ENCODE measurements at regions not wholly inside any gene's neighbourhood (a gene's known extent, or its start where the extent isn't known, plus 50 kb on each side); places are given as distances from the start of the nearest gene placed in this dataset.
A peak's percentile ranks its signal among the peaks of the same experiment; 100 is the strongest.
"Not testable (repeated sequence)": the region's sequence is repeated elsewhere in the genome, so short reads cannot be mapped to it uniquely, and the experiment has no call there.

- no peak overlapping the region for H3K27ac Mint-ChIP-seq
- DNase-seq: no peak
- Histone ChIP-seq H3K14ac (ENCODE audit: insufficient read depth, low read length) (no peak overlapping the region), H2BK5ac (ENCODE audit: insufficient read length, low read length) (no peak overlapping the region), H2AK5ac (ENCODE audit: insufficient read length, low read length) (no peak overlapping the region), H3K4me2 (ENCODE audit: insufficient read depth, insufficient read length, low read length) (no peak overlapping the region), H3T11ph (ENCODE audit: low read length) (no peak overlapping the region), H2BK15ac (ENCODE audit: low read depth, low read length) (no peak overlapping the region), H3K23ac (ENCODE audit: insufficient read length, low read depth, low read length) (no peak overlapping the region), H3K4me1 (ENCODE audit: insufficient read depth, low read length) (no peaks in the 10 kb centered on the region; the same call in 1 of the 2 replicates), H3K4ac (ENCODE audit: low read depth, low read length) (no peak overlapping the region), H4K91ac (ENCODE audit: insufficient read length, low read depth, low read length) (no peak overlapping the region), H3K9ac (ENCODE audit: extremely low read depth, insufficient read length, low read length) (no peak overlapping the region), H2BK120ac (ENCODE audit: low read depth, low read length, poor library complexity, severe bottlenecking) (no peak overlapping the region), H4K5ac (ENCODE audit: insufficient read length, low read depth, low read length) (no peak overlapping the region), H3K79me2 (ENCODE audit: insufficient read depth, low read length) (no peaks in the 10 kb centered on the region), H2AFZ (ENCODE audit: low read length) (no peak overlapping the region), H4K20me1 (ENCODE audit: control insufficient read depth, insufficient read depth, insufficient read length) (no peaks in the 10 kb centered on the region), H2BK12ac (ENCODE audit: insufficient read length, low read depth, low read length) (no peak overlapping the region), H3K18ac (ENCODE audit: insufficient read length, low read depth, low read length) (no peak overlapping the region), H4K8ac (replicated peaks; ENCODE audit: insufficient read length, low read depth, low read length) (no peak overlapping the region), H3K56ac (ENCODE audit: insufficient read length, low read depth, low read length) (no peak overlapping the region), H3K27me3 (ENCODE audit: insufficient read depth, low read length) (no peaks in the 10 kb centered on the region), H3K27ac (ENCODE audit: insufficient read length, low read depth, low read length) (no peak overlapping the region), H3K23me2 (ENCODE audit: insufficient read length, low read depth, low read length, poor library complexity, severe bottlenecking) (no peaks in the 10 kb centered on the region), H3K79me1 (ENCODE audit: insufficient read depth, low read depth, low read length, poor library complexity, severe bottlenecking) (no peaks in the 10 kb centered on the region), H2BK20ac (ENCODE audit: low read depth, low read length, poor library complexity, severe bottlenecking) (no peak overlapping the region), H3K9me3 (ENCODE audit: control insufficient read depth, low read depth, low read length) (no peaks in the 10 kb centered on the region)
- no CpG with 5 or more reads among the region's 1 CpG for WGBS (ENCODE audit: extremely low coverage, insufficient read length, low lambda C conversion rate)
- no peak overlapping the region for H3K4me3 Mint-ChIP-seq
- H3K4me1 Mint-ChIP-seq: peaks cover 23 to 24% of the 10 kb centered on the region in 2 experiments
- H3K9me3 Mint-ChIP-seq: peaks cover 0 to 4% of the 10 kb centered on the region in 2 experiments; a peak in 2 of 5 replicates
- TF ChIP-seq CTCF (conservative IDR thresholded peaks at IDR 0.05): no peak
- H3K27me3 Mint-ChIP-seq (ENCODE audit: low read depth): no peaks in the 10 kb centered on the region
- no peaks in the 10 kb centered on the region for H3K36me3 Mint-ChIP-seq (ENCODE audit: insufficient read depth in 1 of 3, low read depth in 3 of 3)
Measured at GRCh38 chr5:101716941-101717340, 579.1 kb downstream of the SLCO4C1 start.

- H3K79me2 ChIP-seq (ENCODE audit: insufficient read depth, low read length); H3K36me3 Mint-ChIP-seq (ENCODE audit: insufficient read depth in 1 of 3, low read depth in 3 of 3); H3K56ac ChIP-seq (ENCODE audit: insufficient read length, low read depth, low read length); H3K4me2 ChIP-seq (ENCODE audit: insufficient read depth, insufficient read length, low read length); H3K9me3 ChIP-seq (ENCODE audit: control insufficient read depth, low read depth, low read length); H3K9me3 Mint-ChIP-seq; H2AFZ ChIP-seq (ENCODE audit: low read length); H2BK5ac ChIP-seq (ENCODE audit: insufficient read length, low read length); H3K4me3 Mint-ChIP-seq; H2AK5ac ChIP-seq (ENCODE audit: insufficient read length, low read length); H3K27me3 ChIP-seq (ENCODE audit: insufficient read depth, low read length); H4K8ac ChIP-seq (replicated peaks; ENCODE audit: insufficient read length, low read depth, low read length); H4K91ac ChIP-seq (ENCODE audit: insufficient read length, low read depth, low read length); H3K27ac Mint-ChIP-seq; H3K23ac ChIP-seq (ENCODE audit: insufficient read length, low read depth, low read length); H2BK120ac ChIP-seq (ENCODE audit: low read depth, low read length, poor library complexity, severe bottlenecking); H3K4ac ChIP-seq (ENCODE audit: low read depth, low read length); H3T11ph ChIP-seq (ENCODE audit: low read length); H4K5ac ChIP-seq (ENCODE audit: insufficient read length, low read depth, low read length); H3K79me1 ChIP-seq (ENCODE audit: insufficient read depth, low read depth, low read length, poor library complexity, severe bottlenecking); H3K18ac ChIP-seq (ENCODE audit: insufficient read length, low read depth, low read length); H3K27ac ChIP-seq (ENCODE audit: insufficient read length, low read depth, low read length); H2BK15ac ChIP-seq (ENCODE audit: low read depth, low read length); H3K27me3 Mint-ChIP-seq (ENCODE audit: low read depth); H2BK20ac ChIP-seq (ENCODE audit: low read depth, low read length, poor library complexity, severe bottlenecking); H3K4me1 ChIP-seq (ENCODE audit: insufficient read depth, low read length); H3K23me2 ChIP-seq (ENCODE audit: insufficient read length, low read depth, low read length, poor library complexity, severe bottlenecking); H4K20me1 ChIP-seq (ENCODE audit: control insufficient read depth, insufficient read depth, insufficient read length); H3K9ac ChIP-seq (ENCODE audit: extremely low read depth, insufficient read length, low read length); H3K14ac ChIP-seq (ENCODE audit: insufficient read depth, low read length); H2BK12ac ChIP-seq (ENCODE audit: insufficient read length, low read depth, low read length): not testable (repeated sequence)
- H3K4me1 Mint-ChIP-seq: peaks cover 23 to 24% of the 10 kb centered on the region in 2 experiments
- no CpG with 5 or more reads among the region's 5 CpGs for WGBS (ENCODE audit: extremely low coverage, insufficient read length, low lambda C conversion rate)
- DNase-seq: peak; percentile 54
Measured at GRCh38 chr5:101715790-101716189, 580.3 kb downstream of the SLCO4C1 start.

Data from H9 (cell line).